HG02798 (cell line): ENCODE measurements at regions not wholly inside any gene's neighbourhood (a gene's known extent, or its start where the extent isn't known, plus 50 kb on each side); places are given as distances from the start of the nearest gene placed in this dataset.

Source experiments
- ATAC-seq: cut with Tn5 transposase; IDR thresholded peaks from one replicate; pipeline ENCODE4 v1.9.1; 2021; ENCODE audit warnings: mild to moderate bottlenecking; ENCODE audit not compliant: unreplicated experiment, poor library complexity

DNA sequence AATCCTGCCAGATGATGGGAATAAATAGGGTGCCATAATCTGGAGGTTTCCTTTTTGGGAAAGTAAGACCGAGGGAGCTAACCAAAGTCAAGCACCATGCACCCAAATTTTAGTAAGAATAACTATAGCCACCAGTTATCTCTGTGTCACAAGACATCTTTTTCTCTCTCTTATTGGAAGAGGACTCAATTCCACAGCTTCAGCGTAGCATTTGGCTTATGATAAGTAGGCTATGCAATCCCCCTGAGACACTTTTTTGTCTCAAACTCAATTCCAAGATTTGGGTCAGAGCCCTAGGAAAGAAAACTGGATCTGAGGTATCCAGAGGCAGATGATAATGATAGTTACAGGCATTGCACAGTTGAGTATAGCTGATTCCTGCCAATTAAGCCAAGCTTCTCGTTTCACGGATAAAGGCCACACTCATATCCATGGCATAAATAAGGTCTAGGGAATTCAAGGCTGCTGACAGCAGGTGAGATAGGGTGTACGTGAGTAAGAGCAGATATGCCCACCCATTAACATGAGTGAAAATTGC, 425.2 kb upstream of the CNTNAP2 start:
- ATAC-seq: no peak

DNA sequence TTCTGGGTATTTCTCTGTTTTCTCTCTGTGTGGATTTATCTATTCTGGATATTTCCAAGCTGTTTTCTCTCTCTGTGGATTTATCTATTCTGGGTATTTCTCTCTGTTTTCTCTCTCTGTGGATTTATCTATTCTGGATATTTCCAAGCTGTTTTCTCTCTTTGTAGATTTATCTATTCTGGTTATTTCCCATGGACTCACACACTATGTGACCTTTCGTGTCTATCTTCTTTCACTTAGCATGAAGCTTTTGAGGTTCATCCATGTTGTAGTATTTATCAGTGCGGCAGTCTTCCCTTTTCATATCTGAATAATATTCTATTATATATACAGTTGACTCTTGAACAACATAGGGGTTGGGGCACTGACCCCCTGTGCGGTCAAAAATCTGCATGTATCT, 435.0 kb upstream of the CNTNAP2 start:
- no peak for ATAC-seq

GRCh38 chr7:145681159-145681558, 435.4 kb upstream of the CNTNAP2 start:
- ATAC-seq: no peak

- no peak for ATAC-seq
Measured at GRCh38 chr7:145665499-145666258, 450.9 kb upstream of the CNTNAP2 start.

GRCh38 chr7:145655666-145656065, 460.9 kb upstream of the CNTNAP2 start:
- ATAC-seq: no peak

GRCh38 chr7:145645135-145645515, 471.5 kb upstream of the CNTNAP2 start:
- ATAC-seq: no peak

DNA sequence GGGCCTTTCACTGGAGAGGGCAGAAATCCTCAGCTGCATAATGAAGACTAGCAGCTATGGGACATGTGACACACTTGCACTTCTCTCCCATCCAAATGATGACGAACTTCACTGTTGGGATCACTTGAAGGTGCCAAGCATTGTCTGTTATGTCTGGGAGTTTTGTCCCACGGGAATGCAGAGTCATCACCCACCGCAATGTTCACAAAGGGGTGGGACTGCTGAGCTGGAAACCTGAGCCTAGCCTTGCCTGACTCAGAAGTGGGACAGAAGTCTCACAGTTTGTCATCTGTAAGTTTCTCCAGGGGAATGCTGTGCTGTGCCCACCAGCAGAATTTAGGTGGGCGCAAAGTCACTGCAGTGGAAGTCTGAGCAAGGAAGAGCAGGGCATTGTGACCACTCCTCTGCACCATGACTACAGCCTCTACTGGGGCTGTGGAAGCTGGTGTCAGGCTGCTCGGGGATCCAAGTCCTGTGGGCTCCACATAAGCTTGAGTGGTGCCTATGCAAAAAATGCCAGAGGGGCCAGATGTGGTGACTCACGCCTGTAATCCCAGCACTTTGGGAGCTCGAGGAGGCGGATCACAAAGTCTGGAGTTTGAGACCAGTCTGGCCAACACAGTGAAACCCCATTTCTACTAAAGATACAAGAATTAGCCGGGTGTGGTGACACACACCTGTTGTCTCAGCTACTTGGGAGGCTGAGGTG, 472.0 kb upstream of the CNTNAP2 start:
- no peak for ATAC-seq

- no peak for ATAC-seq
Measured at GRCh38 chr7:145643981-145644380, 472.6 kb upstream of the CNTNAP2 start.

GRCh38 chr7:145633513-145633912, 483.1 kb upstream of the CNTNAP2 start:
- ATAC-seq: no peak

DNA sequence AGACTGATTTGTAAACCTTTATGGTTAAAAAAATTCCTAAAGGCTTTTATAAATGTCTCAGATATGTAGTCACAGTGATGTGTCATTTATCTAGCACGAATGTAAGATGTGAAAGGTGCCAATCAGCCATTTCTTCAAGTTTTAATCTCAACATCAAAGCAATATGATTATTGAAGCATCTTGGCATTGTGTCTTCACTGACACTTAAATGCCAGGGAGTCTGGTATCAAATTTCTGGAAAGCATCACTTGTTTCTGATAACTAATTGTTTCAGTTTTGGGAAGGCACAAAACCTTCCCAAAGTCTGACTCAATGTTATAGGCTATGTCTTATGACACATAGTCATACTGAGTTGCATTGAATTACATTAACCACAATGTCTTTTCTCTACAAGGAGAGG, 492.0 kb upstream of the CNTNAP2 start:
- no peak for ATAC-seq

DNA sequence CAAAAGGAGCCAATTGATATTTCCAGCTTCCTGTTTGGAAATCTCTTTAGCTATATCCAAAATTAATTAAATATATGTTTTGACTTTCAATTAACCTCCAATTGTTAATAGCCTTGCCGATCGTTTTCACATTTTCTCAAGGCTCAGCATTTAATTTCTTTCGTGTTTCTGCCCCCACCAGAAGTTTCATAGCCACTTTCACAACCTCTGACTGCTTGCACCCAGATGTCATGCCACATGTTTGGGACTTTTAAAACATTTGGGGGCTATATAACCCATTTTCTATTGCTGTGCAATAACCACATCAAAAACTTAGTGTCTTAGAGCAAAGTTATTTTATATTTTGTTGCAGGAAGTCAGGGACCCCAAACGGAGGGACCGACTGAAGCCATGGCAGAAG, 510.6 kb upstream of the CNTNAP2 start:
- no peak for ATAC-seq

GRCh38 chr7:145599376-145599775, 517.2 kb upstream of the CNTNAP2 start:
- ATAC-seq: no peak

DNA sequence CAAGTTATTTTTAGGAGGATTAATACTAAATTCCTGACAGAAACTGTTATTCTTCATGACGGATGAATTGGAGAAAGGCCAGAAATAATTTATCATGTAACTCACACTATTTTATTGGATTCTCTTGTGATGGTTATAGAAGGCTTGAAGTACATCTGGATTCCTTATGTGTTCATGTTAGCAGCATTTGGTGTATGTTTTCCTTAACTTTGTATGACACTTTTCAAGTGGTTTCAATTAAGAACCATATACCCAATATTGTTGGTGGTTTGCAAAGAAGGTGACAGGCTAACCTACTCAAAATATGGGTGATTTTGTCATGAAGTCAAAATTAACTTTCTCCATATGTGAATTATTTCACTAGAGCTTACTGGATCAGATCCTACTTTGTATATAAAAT, 532.2 kb upstream of the CNTNAP2 start:
- ATAC-seq: no peak

GRCh38 chr7:145582742-145583303, 533.8 kb upstream of the CNTNAP2 start:
- no peak for ATAC-seq

DNA sequence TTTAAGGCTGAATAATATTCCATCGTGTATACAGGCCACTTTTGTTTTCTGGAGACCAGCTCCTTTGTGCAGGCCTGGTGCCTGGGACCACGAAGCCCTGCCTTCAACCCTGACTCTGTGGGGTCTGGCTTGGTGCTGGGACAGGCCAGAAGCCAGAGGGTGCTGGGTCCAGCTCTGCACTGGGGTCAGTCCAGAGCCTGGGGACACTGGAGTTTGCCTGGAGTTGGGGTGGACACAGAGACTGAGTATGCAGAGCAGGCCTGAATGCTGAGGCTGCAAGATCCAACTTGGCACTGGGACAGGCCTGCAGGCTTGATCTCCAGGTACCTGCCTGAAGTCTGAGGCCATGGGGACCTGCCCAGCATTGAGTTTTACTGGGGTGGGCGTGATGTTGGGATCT, 558.8 kb upstream of the CNTNAP2 start:
- no peak for ATAC-seq

GRCh38 chr7:145543242-145543641, 573.4 kb upstream of the CNTNAP2 start:
- ATAC-seq: no peak

GRCh38 chr7:145539910-145540309, 576.7 kb upstream of the CNTNAP2 start:
- ATAC-seq: no peak

DNA sequence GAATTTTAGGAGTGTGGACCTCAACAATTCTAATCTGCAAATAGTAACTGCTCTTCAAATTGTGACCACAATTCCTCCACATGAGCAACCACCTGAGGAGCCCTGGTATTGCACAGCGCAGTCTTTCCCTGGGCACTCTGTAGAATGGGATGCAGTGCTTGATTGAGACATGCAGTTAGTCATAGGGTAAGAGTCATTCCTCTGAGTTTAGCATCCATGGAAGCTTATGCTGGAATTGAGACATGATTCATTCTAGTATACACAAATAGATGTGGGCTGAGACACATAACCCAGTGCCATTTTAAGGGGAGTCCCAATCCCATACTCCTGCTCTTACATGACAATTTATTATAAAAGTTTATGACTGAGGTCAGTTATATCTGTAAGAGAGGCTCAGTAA, 582.3 kb upstream of the CNTNAP2 start:
- ATAC-seq: no peak

GRCh38 chr7:145520284-145520683, 596.3 kb upstream of the CNTNAP2 start:
- no peak for ATAC-seq

GRCh38 chr7:145511004-145511403, 605.6 kb upstream of the CNTNAP2 start:
- ATAC-seq: no peak

DNA sequence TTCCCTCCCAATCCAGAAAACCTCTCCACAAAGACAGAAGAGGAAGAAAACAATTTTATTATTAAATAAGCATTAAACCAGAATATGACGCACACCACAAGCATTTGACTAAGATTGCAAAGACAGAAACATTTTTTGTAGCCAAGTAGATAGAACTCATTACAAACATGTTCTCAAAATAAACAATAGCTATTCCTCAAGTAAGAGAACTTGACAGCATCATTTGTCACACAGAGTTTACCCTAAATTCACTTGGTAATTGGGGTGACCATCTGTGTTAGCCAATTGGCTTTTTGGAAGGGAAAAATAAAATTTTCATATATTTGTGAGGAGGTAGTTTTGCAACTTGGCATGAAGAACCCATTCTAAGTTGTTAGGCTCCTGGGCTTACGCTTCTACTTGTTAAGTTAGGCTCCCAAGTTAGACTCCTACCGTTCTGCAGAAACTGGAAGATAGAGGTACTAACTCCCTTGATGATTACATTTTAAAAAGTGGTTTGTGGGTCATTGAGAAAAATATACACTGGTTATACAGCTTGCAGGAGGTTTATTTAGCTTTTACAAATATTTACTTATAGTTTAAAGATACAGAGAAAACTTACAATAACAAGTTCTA, 618.6 kb upstream of the CNTNAP2 start:
- no peak for ATAC-seq
